Tibial nerve (tissue), 4 donors: ENCODE measurements at regions not wholly inside any gene's neighbourhood (a gene's known extent, or its start where the extent isn't known, plus 50 kb on each side); places are given as distances from the start of the nearest gene placed in this dataset.

Experiments
- EP300 ChIP-seq, 2 donors: sonication (generic); formaldehyde crosslinking; IDR thresholded peaks; one replicate each; pipeline ENCODE4 v1.6.1; 2017; ENCODE audit warnings: antibody characterized with exemption in 2 of 2, mild to moderate bottlenecking in 1 of 2
- POLR2A ChIP-seq, 2 donors: fragments of 450-650 bp; IDR thresholded peaks; one replicate each; pipeline ENCODE4 v1.6.1; 2017; ENCODE audit warnings: antibody characterized with exemption in 2 of 2, mild to moderate bottlenecking in 2 of 2, moderate library complexity in 2 of 2
- TF ChIP-seq, protein P1 (sequence below), 5 experiments: fragments of 200-600 bp in 3 of 5; fragments of 450-650 bp in 2 of 5; sonication (generic) in 3 of 5; IDR thresholded peaks; one replicate each; pipeline ENCODE4 v1.5.1; 2016 to 2019; ENCODE audit warnings: antibody characterized with exemption in 5 of 5, mild to moderate bottlenecking in 3 of 5, moderate library complexity in 2 of 5

DNA sequence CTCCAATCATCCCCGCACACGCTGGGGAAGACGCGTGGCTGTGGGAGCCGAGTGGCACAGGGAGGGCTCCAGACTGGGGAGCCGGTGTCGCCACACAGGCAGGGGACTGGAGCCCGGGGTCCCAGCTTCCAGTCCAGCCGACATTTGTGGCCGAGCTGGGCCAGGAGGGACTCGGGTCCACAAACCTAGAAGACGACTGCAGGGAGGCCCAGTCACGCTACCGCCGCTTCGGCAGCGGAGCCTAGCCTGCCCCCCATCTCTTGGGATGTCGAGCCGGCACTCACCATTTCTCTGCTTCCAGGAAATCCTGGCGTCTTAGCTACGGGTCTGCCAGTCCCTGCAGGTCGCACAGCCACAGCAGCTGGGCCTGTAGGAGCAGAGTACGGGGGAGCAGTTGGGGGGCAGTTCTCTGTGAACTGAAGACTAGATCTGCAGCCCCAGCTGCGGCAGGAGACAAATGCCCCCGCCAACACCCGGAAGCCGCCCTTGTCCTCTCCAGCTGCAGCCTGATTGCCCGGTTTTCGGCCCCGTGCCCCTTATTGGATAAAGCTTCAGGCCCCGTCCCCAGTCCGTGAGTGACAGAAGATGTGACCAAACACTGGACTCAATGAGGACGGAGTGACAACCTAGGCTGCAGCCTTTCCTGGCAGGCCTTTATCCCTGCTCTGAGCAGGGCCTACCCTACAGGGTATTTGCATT lies 270.7 kb downstream of the ZNF33B start:
- TF ChIP-seq, protein P1, sequence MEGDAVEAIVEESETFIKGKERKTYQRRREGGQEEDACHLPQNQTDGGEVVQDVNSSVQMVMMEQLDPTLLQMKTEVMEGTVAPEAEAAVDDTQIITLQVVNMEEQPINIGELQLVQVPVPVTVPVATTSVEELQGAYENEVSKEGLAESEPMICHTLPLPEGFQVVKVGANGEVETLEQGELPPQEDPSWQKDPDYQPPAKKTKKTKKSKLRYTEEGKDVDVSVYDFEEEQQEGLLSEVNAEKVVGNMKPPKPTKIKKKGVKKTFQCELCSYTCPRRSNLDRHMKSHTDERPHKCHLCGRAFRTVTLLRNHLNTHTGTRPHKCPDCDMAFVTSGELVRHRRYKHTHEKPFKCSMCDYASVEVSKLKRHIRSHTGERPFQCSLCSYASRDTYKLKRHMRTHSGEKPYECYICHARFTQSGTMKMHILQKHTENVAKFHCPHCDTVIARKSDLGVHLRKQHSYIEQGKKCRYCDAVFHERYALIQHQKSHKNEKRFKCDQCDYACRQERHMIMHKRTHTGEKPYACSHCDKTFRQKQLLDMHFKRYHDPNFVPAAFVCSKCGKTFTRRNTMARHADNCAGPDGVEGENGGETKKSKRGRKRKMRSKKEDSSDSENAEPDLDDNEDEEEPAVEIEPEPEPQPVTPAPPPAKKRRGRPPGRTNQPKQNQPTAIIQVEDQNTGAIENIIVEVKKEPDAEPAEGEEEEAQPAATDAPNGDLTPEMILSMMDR (IDR thresholded peaks at IDR 0.05) = no peak
- TF ChIP-seq EP300 (IDR thresholded peaks at IDR 0.05) (peak in 1 of 2 donors; percentile 41), POLR2A (IDR thresholded peaks at IDR 0.05) (peak in 1 of 2 donors; percentile 52)
